ENCODE measurements at regions not wholly inside any gene's neighbourhood (a gene's known extent, or its start where the extent isn't known, plus 50 kb on each side); places are given as distances from the start of the nearest gene placed in this dataset.

DNA sequence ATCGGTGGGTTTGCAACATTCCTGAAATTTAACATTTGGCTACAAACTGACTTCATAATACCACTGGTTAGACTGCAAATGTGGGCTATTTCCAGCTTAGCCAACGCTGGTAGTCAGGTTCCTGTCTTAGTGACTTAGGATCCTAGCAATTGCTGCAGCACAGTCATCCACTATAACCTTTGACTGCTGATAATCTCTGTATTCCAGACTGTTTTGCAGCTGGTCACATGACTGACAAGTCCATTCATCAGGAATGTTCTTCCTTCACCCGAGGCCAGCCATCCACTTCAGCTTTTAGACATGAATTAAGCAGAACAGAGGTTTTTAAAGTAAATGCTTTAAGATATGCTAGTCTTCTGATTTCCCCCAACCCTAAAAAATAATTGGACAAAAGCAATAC, 425.9 kb upstream of the MPDZ start:
- DNase-seq, result no peak

DNA sequence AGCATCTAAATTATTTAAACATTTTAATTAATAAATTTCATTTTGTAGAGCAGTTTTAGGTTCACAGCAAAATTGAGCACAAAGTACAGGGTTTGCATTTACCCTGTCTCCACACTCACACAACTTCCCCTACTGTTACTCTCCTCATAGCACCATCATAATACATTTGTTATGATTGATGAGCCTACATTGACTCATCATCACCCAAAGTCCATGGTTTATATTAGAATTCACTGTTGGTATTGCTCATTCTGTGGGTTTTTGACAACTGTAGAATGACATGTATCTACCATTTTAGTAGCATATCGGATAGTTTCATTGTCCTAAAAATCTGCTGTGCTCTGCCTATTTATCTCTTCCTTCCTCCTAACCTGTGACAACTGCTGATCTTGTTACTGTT, 411.1 kb upstream of the MPDZ start:
- no peak for DNase-seq

DNA sequence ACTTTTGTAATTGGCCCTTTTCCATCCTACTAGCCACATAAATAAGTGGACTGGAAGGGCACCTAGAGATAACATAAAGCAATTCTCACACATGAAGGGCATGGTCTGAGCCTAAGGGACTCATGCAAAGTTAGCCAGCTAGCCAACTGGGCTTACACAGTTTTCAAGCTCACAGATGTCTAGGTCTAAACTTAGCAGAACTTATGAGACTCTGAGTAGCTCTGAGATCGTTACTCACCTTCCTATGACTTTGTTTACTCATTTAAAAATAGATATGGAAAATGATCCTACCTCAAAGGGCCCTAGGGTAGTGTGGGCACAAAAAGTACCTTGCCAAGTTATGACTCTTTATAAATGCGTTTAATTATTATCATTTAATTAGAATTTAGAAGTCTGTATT, 410.4 kb upstream of the MPDZ start:
- no peak for DNase-seq

DNA sequence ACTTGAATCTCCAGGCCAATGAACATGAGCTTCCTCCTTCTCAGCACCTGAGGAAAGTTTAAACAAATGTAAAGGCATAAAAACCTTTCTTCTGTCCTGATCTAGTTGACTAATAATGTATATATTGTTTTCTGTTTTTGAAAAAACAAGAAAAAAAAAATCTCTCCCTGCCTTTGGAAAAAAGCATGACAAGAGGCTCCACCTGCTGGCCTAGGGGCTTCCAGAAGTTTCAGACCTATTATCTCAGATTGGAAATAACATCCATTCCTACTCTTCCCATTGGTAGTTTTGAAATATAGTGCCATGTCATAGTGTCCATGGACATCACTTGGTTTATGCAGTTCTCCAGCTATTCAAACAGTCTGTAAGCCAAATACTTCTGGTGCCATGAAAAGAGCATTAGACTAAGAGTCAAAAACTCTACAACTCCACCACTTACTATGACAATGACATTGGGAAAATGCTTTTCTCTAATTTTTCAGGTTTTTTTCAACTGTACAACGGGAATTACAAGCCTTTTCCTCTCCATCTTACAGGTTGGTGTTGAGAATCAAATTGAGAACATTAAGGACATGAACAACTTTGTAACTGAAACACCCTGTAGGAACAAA, 409.6 kb upstream of the MPDZ start:
- no peak for DNase-seq

DNA sequence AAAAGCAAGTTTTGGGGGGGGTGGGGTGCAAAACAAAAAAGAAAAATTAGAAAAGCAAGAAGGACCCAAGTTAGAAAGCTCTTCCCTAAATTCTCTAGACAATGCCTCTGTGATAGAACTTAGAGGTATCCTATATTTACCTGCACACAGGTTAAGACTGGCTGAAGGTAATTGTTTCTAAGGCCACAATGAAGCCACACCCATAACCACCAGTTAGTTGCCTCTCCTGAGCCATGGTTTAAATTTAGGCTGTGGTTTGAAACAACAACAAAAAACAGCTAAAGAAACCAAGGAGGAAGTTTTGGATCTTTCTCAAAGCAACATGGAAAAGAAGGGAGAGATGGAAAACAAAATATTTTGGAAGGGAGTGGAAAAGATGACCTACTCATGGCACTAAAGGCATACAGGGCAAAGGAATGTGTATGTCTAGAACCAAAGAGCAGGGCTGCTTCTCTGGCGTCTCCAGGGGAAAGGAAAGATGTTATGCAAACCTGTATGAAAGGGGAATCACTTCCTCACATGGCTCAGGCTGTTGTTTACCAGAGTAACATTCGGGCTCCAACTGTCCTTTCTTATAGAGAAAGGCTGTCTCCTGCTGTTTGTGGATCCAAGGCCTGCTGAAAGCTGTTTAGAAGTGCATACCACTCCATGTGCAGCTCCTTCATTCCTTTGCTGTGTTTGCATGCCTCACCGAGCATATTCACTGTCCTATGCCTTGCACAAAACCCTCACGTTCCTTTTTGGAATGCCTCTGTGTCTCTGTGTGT, 408.9 kb upstream of the MPDZ start:
- no peak for DNase-seq

DNA sequence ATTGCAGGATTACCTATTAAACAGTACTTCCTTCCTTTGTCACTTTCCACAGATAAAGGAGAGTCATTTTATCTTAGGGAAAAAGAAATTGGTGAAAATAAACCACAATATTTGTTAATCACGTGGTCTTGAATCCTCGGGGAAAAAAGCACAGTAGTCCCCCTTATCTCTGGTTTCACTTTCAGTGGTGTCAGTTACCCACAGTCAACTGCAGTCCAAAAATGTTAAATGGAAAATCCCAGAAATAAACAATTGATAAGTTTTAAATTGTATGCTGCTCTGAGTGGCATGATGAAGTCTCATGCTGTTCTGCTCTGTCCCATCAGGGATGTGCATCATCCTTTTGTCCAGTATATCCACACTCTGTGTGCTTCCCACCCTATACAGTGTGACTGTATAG, 405.2 kb upstream of the MPDZ start:
- no peak for DNase-seq

DNA sequence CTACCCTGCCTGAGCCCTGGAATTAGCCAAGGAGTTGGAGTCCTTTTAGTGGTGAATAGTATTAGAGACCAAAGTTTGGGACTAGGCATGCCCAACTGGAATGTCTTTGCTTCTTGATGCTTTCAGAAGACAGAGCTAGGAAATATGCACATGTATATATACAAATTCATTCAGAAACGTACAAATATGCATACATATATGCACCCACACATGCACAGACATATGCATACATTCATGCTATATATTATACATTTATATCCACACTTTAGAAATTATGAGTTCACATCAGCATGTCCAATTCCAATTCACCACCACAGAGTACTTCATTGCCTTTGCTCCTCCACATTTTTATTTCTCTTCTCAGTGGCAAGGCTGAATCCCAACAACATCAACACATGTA, 398.3 kb upstream of the MPDZ start:
- no peak for DNase-seq

DNA sequence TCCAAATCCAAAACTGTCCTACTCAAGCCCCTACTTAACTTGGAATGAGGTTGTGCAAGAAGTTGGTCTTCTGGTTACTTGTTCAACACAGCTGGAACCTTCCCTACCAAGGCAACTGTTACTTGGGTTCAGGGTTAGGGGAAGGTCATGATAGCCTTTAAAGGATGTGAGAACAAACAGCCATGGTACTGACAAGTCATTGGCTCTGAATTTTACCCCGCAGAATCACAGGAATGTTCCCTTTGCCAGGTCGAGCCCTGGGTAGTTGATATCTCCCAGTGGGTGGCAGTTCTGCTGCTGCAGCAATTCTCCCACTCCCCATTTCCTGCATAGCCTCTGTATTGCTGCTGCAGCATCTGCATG, 396.1 kb upstream of the MPDZ start:
- no peak for DNase-seq

DNA sequence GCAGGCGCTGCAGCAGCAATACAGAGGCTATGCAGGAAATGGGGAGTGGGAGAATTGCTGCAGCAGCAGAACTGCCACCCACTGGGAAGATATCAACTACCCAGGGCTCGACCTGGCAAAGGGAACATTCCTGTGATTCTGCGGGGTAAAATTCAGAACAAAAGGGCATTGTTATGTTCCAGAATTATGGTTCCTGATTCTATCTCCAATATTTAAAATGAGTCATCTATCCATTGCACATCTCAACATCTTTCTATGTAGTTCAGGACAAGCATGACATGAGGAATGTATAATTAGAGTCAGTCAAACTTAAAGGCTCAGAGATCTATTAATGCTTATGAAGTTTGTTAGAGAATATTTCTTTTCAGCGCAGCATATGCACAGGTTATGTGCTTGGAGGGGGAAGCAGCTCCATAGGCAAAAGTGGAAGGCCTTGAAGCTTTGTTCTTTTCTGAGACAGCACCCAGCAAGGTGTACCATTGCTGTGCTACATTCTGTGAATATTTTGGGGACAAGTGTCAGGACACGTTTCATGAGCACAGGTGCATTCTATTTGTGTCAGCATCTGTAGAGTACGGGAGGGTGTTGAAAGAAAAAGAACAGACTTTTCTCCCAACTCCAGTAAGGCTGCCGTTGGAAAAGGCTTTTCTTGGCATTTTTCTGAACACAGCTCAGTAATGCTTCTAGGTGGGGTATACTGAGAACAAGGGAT, 395.6 kb upstream of the MPDZ start:
- DNase-seq, result no peak

DNA sequence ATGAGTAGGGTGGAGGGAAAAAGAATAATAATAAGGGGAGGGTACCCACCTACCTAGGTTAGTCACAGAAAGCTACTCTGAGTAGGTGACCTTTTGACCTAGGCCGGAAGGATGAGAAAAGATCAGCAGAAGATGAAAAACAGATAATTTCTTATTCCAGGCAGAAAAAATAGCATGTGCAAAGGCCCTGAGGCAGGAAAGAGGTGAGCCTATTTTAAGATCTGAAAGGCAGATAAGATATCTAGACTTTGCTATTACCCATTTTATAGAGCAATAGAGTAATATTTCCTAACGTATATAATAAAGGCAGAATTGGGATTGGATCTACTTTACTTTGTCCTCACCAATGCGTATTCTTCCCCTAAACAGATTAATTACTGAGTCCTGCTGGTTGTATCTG, 393.9 kb upstream of the MPDZ start:
- no peak for DNase-seq

DNA sequence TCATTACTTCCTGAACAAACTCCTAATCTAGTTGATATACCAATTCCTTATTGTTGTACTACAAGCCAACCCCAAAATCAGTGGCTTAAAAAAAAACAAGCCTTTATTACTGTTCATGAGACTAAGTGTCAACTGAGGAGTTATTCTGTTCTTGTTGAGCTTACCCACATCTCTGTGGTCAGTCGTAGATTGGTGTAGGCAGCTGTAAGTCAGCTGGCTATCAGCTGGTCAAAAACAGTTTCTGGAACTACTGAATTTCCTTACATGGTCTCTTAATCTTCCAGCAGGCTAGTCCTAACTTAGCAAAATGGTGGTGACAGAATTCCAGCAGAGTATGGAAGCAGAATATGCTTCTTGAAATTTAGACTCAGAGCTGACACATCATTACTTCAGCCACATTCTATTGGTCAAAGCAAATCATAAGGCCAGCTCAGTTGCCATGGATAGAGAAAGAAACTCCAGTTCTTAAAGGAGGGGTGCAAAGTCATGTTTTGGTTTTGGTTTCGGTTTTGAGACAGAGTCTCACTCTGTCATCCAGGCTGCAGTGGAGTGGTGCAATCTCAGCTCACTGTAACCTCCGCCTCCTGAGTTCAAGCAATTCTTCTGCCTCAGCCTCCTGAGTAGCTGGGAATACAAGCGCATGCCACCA, 386.1 kb upstream of the MPDZ start:
- DNase-seq, result peak; percentile 27

DNA sequence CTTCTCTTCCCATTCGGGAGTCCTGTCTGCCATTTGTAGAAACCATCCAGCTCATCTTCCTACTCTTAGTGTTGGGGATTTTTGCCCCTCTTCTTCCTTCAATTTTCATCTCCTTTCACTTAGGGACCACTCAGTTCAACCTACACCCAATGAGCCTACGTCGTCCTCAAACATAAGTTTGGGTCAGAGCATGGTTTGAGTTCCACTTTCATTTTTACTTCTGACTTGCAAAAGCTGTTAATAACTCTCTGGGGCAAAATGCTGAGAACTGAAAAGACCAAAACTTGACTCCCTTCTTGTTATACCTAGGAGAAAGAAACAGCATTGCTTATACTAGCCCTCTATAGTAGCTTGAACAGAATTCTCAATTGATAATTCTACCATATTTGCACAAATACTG, 381.5 kb upstream of the MPDZ start:
- no peak for DNase-seq

DNA sequence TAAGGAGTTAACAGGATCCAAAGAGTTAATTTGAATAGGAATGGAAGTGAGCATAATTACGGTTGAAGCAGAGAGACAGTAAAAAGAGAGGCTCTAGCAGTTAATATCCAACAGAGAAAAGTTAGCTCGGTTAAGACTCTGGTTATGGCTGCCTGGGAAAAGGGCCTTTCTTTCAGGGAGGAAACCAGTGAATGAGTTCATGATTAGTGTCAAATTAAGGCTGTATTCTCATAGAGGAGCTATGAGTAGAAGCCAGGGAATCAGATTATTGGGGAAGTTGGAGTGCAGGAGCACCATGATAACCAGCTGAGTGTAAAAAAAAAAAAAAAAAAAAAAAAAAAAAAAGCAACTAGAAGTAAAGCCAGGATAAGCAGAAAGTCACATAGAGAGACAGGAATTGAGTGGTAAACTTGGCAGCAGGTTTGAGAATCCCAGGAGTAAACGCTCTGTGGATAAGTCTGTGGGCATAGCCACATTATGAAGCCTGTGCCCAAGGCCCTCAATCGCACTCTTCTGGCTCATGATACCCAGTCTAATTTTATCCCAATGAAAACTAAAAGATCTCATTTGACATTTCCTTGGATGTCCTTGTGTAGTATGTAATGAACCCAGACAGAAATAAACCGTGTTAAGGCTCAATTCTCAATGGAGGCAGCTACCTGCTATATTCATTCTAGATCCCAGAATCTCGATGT, 372.6 kb upstream of the MPDZ start:
- DNase-seq, result no peak

DNA sequence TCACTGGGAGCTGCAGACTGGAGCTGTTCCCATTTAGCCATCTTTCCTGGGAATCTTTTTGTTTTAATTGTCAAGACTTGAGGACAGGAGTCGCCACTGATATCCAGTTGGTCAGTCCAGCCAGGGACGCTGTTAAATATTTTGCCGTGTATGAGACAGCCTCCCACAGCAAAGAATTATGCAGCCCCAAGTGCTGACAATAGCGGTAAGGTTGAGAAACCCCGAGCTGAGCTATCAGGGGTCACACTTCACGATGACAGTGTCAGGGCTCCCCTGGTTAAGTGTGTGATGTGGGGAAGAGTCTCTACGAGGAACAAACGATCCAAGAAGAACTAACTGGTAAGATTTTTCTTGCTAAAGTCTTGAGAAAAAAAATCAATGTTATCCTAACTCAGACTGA, 372.0 kb upstream of the MPDZ start:
- DNase-seq, result no peak

DNA sequence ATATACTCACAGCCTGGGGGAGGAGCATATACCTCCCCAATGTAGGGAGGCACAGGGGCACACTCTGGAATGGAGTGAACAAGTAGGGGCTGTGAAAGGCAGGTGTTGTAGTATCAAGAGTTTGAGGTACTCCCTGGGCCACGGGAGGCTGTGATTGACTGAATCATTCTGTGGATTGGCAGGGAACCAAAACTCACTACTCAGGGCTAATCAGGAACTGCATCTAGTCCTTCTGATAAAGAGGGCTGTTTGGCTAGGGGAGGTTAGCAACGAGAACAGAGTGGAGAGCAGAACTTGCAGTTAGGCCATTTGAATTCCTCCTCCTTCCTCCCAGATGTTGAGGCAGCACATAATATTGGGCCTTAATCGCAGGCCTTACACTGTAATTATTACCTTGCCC, 369.2 kb upstream of the MPDZ start:
- peak; percentile 24 for DNase-seq

DNA sequence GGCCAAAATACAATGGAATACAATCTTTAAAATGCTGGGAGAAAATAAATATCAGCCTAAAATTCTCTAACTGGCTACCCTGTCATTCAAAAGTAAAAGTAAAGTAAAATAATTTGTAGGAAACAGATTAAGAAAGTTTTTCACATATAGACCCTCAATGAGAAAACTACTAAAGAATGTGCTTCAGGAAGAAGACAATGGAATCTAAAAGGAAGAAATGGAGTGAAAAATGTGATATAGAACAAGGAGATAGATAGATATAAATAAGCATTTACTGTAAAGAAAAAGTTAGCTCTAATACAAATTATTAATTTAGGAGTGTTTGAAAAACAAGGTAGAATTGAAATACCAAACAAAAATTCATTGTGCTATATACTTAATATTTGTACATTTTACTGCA, 368.6 kb upstream of the MPDZ start:
- DNase-seq, result no peak

DNA sequence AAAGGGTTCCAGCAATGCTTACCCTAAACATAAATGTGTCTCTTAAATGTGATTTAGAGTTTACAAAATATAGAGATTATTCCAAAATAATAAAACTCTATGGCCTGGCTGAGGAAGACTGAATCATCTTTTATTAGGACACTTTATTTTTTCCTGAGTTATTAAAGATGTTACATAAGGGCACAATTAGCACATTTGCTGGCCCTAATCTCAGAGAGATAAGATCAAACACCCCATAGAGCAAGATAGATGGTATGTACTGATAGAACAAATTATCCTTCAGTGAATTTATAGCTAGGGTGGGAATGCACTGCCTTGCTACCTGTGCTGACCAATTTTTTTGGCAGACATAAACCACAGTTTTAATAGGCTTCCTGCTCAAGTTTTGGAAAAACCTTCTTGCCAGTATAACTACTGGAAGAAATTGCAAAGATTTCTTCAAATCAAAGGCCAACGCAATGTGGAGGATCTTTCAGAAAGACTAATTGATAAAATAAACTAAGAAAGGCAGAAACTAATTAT, 367.1 kb upstream of the MPDZ start:
- DNase-seq, result no peak

DNA sequence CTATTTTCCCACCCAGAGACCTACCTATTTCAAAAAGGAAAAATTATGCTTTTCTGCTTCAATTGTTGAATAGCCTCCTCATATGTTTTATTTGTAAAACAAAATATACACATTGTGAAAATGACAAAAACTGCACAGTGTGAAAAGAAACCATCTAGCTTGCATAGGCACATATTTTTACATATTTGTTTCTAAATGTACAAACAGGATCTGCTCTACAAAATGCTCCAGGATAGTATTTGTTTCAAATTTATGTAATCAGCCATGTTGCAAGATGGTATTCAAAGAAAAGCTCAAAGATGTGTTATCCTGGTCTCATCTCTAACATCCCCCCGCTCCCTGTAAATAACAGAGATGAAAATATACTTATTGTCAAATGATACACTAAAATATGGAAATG, 366.1 kb upstream of the MPDZ start:
- DNase-seq, result no peak

DNA sequence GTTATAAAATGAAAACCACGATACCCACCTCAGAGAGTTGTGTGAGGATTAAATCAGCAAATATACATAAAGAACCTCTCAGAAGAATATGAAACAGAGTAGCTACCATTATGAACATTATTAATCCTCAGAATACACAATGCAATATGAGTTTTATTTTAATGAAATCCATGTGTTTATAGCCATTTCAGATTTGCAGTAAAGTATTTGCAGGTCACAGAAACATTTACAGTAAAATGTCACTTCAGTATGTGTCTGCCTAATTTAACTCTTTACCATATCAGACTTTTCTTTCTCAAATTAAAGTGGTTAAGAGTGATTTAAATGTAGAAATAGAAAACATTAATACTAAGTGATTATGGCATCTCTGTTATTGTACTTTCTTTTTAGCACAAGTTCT, 365.2 kb upstream of the MPDZ start:
- DNase-seq, result no peak

DNA sequence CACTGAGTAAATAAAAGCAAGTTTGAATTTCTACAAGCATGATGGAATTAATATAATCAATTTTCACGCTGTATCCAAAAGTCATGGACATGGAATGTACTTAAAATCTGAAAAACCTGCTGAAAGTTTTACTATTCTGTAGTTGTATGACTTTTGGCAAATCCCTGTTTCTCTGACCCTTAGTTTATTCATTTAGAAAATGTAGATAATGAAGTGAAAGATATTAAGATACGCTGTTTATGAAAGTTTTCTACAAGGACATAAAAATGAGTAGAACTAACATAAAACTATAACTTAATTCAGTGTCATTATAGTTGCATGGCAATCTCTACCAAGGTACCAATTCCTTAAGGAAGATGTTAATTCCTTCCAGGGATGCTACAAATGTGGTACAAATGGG, 363.2 kb upstream of the MPDZ start:
- DNase-seq, result no peak

DNA sequence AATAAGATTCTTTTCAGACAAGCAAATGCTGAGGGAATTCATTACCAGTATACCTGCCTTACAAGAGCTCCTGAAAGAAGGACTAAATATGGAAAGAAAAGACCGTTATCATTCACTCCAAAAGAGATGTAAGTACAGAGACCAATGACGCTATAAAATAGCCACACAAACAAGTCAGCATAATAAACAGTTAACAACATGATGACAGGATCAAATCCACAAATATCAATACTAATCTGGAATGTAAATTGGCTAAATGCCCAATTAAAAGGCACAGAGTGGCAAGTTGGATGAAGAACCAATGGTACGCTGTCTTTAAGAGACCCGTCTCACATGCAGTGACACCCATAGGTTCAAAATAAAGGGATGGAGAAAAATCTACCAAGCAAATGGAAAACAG, 349.6 kb upstream of the MPDZ start:
- no peak for DNase-seq

DNA sequence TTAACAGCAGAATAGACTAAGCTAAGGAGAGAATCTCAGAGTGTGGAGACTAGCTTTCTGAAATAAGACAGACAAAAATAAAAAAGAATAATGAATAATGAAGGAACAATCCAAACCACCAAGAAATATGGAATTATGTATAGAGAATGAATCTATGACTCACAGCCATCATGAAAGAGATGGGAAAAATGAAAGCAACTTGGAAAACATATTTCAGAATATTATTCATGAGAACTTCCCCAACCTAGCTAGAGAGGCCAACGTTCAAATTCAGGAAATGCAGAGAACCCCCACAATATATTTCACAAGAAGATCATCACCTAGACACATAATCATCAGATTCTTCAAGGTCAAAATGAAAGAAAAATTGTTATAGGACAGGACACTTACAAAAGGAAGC, 349.0 kb upstream of the MPDZ start:
- DNase-seq, result no peak

DNA sequence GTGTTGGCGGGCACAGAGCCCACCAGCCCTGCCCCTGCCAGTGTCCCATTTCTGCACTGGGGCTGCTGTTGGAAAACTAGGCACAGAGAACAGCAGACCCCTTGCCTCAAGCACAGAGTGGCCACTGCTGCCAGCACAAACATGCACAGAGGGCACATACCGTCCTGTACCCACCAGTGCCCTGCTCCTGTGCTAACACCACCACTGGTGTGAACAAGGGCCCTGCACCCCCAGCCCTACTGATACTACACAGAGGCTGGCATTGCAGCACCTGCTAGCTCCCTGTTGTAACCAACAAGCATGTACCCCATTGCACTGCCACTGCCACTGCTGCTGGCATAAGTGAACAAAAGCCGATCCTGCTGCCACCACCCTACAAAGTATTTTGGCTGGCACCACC, 348.0 kb upstream of the MPDZ start:
- DNase-seq, result no peak
